Heart right ventricle (tissue), 16 donors: ENCODE measurements at regions not wholly inside any gene's neighbourhood (a gene's known extent, or its start where the extent isn't known, plus 50 kb on each side); places are given as distances from the start of the nearest gene placed in this dataset.
"Not testable (repeated sequence)": the region's sequence is repeated elsewhere in the genome, so short reads cannot be mapped to it uniquely, and the experiment has no call there.

ENCODE experiments used
- ATAC-seq, 8 donors: fragments of 200-7000 bp; cut with Tn5 transposase; one replicate each; pipeline ENCODE4 v1.9.1; 2020; ENCODE audit warnings: mild to moderate bottlenecking in 8 of 8, moderate library complexity in 8 of 8, moderate number of reproducible peaks in 1 of 8
- DNase-seq, 2 donors: peaks; one replicate each; pipeline ENCODE4 v3.0.0-alpha.2; 2020
- H3K27ac ChIP-seq, 10 donors: fragments of 200-600 bp; sonication (generic) in 2 of 10; one replicate each; pipeline versions ENCODE4 v1.5.0 to v1.8.0; 2020 to 2022; ENCODE audit warnings: mild to moderate bottlenecking in 3 of 10
- H3K27me3 ChIP-seq, 7 donors: fragments of 200-600 bp; one replicate each; pipeline ENCODE4 v1.8.0; 2021 to 2022; ENCODE audit warnings: mild to moderate bottlenecking in 2 of 7
- H3K36me3 ChIP-seq, 9 donors: fragments of 200-600 bp; sonication (generic) in 1 of 9; one replicate each; pipeline versions ENCODE4 v1.5.0 to v1.8.0; 2020 to 2022; ENCODE audit warnings: mild to moderate bottlenecking in 2 of 9
- H3K4me1 ChIP-seq, 9 donors: fragments of 200-600 bp; sonication (generic) in 1 of 9; one replicate each; pipeline versions ENCODE4 v1.5.0 to v1.8.0; 2020 to 2022; ENCODE audit warnings: mild to moderate bottlenecking in 4 of 9
- H3K4me3 ChIP-seq, 10 donors: fragments of 200-600 bp; sonication (generic) in 2 of 10; one replicate each; pipeline versions ENCODE4 v1.5.0 to v1.8.0; 2020 to 2022; ENCODE audit warnings: mild to moderate bottlenecking in 7 of 10, moderate library complexity in 2 of 10
- H3K9me3 ChIP-seq, 11 donors: fragments of 200-600 bp in 10 of 11; sonication (generic) in 2 of 11; one replicate each; pipeline versions ENCODE4 v1.5.0 to v1.8.0; 2013 to 2022; ENCODE audit warnings: mild to moderate bottlenecking in 2 of 11, control low read depth in 1 of 11, moderate library complexity in 1 of 11
- WGBS, 2 donors: extraction: QIAGEN DNeasy Blood & Tissue Kit; methylation state at CpG; one replicate each; pipeline ENCODE4 v1.1.7; 2013; ENCODE audit warnings: inconsistent platforms in 1 of 2; 5-methylcytosine and 5-hydroxymethylcytosine counted together
- intact Hi-C, 10 donors: fragments of 100-400 bp; cut with DNase I; formaldehyde crosslinking; loops; one replicate each; pipeline versions ENCODE4 v1.11.1 to v1.14.2; 2022
- TF ChIP-seq, protein P1 (sequence below), 9 donors: fragments of 200-600 bp; sonication (generic) in 2 of 9; IDR thresholded peaks; one replicate each; pipeline versions ENCODE4 v1.5.0 to v1.8.0; 2021 to 2022; ENCODE audit warnings: antibody characterized with exemption in 9 of 9, mild to moderate bottlenecking in 5 of 9, moderate library complexity in 1 of 9
- donor health status: Arrhythmogenic right ventricular cardiomyopathy.
- donor health status: ischemic (EF 13 %, LVEDD 7.1; RV severe dilation, severe dysfunction).
- donor health status: healthy with polysubstance abuse.
- donor health status: DM: no; HTN: yes; CAD: no.
- donor health status: DM: no; HTN: no; CAD: no.
- donor health status: ischemic (EF 25% LVEDD 6.9; RV normal size, moderate dysfunction).
- donor health status: ischemic (EF 25% LVEDD 5.7; RV mildly dilated, moderate dysfunction).
- donor health status: healthy.
- donor health status: DM: yes; HTN: yes; CAD: no.
- donor health status: Ischemic cardiomyopathy.
- donor health status: ischemic (EF 35%, LVEDD 5.7; RV mildly dilated, moderate dysfunction).
- donor health status: nonischemic (EF 11% LVEDD 7.7; RV severe dilation, severe dysfunction).
- donor health status: DM: yes; HTN: yes; CAD: no.
- donor health status: PGD.
- donor health status: ischemic (EF 29% LVEDD 5.4; RV normal size, mild dysfunction).
- donor health status: nonischemic (EF 23%, LVEDD 6.1; RV moderate dilation, normal function).

DNA sequence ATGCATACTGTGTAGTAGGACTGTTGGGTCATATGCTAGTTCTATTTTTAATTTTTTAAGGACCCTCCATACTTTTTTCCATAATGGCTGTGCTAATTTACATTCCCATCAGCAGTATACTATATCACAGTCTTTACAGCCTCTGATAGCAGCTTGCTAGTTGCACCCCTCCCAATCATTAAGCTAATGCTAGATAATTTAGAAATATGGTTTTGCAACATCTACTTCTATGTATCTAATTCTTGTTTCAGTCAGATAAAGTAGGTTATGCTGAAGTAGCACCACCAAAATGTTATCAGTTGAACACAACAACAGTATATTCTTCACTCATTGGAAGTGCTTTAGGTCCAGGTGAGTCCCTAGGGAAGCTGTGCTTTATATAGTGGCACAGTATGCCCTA is 522.7 kb upstream of the HTR2C start:
- intact Hi-C loops, result no loop called here
- no peak for ATAC-seq
- TF ChIP-seq, protein P1, sequence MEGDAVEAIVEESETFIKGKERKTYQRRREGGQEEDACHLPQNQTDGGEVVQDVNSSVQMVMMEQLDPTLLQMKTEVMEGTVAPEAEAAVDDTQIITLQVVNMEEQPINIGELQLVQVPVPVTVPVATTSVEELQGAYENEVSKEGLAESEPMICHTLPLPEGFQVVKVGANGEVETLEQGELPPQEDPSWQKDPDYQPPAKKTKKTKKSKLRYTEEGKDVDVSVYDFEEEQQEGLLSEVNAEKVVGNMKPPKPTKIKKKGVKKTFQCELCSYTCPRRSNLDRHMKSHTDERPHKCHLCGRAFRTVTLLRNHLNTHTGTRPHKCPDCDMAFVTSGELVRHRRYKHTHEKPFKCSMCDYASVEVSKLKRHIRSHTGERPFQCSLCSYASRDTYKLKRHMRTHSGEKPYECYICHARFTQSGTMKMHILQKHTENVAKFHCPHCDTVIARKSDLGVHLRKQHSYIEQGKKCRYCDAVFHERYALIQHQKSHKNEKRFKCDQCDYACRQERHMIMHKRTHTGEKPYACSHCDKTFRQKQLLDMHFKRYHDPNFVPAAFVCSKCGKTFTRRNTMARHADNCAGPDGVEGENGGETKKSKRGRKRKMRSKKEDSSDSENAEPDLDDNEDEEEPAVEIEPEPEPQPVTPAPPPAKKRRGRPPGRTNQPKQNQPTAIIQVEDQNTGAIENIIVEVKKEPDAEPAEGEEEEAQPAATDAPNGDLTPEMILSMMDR (IDR thresholded peaks at IDR 0.05), result no peak
- H3K9me3 ChIP-seq, result no peaks in the 10 kb centered on the region
- H3K27ac ChIP-seq, result no peak overlapping the region
- no peaks in the 10 kb centered on the region for H3K4me1 ChIP-seq
- no peak overlapping the region for H3K4me3 ChIP-seq
- no peaks in the 10 kb centered on the region for H3K36me3 ChIP-seq
- no peak for DNase-seq
- H3K27me3 ChIP-seq, result peaks cover 0 to 10% (median 0%) of the 10 kb centered on the region in 7 donors

DNA sequence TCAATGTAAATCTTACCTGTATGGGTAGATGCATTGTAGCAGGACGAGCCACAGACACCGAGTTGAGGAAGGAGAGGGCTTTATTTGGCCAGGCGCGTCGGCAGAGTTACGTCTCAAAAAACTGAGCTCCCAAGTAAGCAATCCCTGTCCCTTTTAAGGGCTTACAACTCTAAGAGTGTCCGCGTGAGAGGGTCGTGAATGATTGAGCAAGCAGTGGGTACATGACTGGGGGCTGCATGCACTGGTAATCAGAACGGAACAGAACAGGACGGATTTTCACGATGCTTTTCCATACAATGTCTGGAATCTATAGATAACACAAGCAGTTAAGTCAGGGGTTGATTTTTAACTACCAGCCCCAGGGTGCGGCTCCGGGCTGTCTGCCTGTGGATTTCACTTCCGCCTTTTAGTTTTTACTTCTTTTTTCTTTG is 524.9 kb upstream of the HTR2C start:
- H3K27ac ChIP-seq, result no peak overlapping the region
- DNase-seq, result no peak
- H3K4me3 ChIP-seq, result no peak overlapping the region
- H3K36me3 ChIP-seq, result no peaks in the 10 kb centered on the region
- no peak for ATAC-seq
- TF ChIP-seq, protein P1 (IDR thresholded peaks at IDR 0.05), result no peak
- H3K27me3 ChIP-seq, result peaks cover 0 to 10% (median 0%) of the 10 kb centered on the region in 7 donors
- H3K4me1 ChIP-seq, result no peaks in the 10 kb centered on the region
- 71% methylated on average over 15 of the region's 15 CpGs for WGBS, 2 donors
- intact Hi-C loops, result no loop called here
- no peaks in the 10 kb centered on the region for H3K9me3 ChIP-seq

DNA sequence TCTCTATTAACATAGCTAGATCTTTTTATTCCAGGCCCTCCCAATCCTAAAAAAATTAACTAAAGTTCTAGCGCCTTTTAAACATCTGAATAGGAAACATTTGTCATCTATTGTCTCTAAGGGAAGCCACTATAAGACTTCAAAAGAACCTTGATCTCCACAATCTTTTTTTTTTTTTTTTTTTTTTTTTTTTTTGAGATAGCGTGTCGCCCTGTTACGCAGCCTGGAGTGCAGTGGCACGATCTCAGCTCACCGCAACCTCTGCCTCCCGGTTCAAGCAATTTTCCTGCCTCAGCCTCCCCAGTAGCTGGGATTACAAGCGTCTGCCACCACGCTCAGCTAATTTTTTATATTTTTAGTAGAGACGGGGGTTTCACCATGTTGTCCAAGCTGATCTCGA is 526.5 kb upstream of the HTR2C start:
- H3K9me3 ChIP-seq, H3K4me3 ChIP-seq, DNase-seq, ATAC-seq, intact Hi-C loops, H3K36me3 ChIP-seq, H3K27ac ChIP-seq, H3K27me3 ChIP-seq, H3K4me1 ChIP-seq: not testable (repeated sequence)
- 88% methylated on average over 11 of the region's 11 CpGs for WGBS, 2 donors

DNA sequence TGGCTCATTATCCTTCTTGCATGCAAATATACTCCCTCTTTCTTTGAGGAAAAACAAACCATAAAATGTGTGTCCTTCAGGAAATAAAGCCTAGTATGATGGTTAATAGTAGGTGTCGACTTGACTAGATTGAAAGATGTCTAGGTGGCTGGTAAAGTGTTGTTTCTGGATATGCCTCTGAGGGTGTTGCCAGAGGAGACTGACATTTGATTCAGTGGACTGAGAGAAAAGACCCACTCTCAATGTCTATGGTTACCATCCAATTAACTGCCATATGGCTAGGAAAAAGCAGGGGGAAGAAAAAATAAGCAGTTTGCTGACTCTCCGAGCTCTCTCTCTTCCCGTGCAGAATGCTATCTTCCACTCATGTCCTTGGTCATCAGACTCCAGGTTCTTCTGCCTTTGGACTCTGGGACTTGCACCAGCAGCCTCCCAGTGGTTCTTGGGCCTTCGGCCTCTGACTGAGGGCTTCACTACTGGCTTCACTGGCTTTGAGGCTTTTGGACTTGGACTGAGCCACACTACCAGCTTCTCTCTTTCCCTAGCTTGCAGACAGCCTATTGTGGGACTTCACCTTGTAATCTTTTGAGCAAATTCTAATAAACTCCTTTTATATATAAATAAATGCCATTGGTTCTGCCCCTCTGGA is 532.1 kb upstream of the HTR2C start:
- WGBS, 2 donors, result 79 to 81% methylated on average over 4 of the region's 4 CpGs
- Histone ChIP-seq H3K9me3 (no peaks in the 10 kb centered on the region), H3K27me3 (no peaks in the 10 kb centered on the region), H3K27ac (no peak overlapping the region), H3K36me3 (no peaks in the 10 kb centered on the region), H3K4me1 (no peaks in the 10 kb centered on the region), H3K4me3 (no peak overlapping the region)
- ATAC-seq (no peak), DNase-seq (no peak)
- intact Hi-C loops, result no loop called here
- TF ChIP-seq, protein P1 (IDR thresholded peaks at IDR 0.05), result no peak

DNA sequence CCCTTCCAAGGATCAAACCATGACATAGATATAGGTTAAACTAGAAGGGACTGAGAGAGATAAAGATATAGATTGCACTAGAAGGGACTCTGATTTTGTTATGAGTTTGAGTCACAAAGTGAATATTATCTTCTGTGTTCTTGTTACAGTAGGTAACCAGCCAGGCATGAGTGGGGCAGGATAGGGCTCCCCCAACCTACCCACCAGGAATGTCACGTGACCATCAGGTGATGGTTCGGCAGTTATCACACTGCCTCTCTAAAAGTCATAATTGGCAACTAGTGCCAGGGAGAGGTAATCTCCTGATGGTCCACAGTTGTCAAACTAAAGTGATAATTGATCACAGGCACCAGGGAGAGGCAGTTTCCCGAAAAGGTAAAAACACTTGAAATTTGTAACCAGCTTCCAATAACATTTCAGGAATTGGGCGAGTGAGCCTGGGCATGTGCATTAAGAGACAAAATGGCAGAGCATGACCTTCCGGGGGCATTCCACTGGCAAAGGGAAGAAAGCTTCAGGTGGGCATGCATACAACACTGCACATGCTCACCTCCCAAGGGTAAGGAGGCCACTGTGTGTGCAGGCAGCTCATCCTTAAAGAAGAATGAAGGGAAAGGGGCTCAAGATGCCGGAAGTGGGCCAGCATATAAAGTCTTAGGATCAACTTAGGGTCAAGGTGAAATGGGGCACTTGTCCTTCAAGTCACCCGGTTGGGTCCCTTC is 533.6 kb upstream of the HTR2C start:
- ATAC-seq (no peak), DNase-seq (no peak)
- Histone ChIP-seq H3K9me3 (no peaks in the 10 kb centered on the region), H3K4me1 (no peaks in the 10 kb centered on the region), H3K27ac (no peak overlapping the region), H3K27me3 (no peaks in the 10 kb centered on the region), H3K36me3 (no peaks in the 10 kb centered on the region), H3K4me3 (no peak overlapping the region)
- 87 to 95% methylated on average over 7 of the region's 7 CpGs for WGBS, 2 donors
- intact Hi-C loops, result no loop called here
- TF ChIP-seq, protein P1 (IDR thresholded peaks at IDR 0.05), result no peak
